ENCODE measurements at regions not wholly inside any gene's neighbourhood (a gene's known extent, or its start where the extent isn't known, plus 50 kb on each side); places are given as distances from the start of the nearest gene placed in this dataset.
A peak's percentile ranks its signal among the peaks of the same experiment; 100 is the strongest.

- TF ChIP-seq, protein P1, sequence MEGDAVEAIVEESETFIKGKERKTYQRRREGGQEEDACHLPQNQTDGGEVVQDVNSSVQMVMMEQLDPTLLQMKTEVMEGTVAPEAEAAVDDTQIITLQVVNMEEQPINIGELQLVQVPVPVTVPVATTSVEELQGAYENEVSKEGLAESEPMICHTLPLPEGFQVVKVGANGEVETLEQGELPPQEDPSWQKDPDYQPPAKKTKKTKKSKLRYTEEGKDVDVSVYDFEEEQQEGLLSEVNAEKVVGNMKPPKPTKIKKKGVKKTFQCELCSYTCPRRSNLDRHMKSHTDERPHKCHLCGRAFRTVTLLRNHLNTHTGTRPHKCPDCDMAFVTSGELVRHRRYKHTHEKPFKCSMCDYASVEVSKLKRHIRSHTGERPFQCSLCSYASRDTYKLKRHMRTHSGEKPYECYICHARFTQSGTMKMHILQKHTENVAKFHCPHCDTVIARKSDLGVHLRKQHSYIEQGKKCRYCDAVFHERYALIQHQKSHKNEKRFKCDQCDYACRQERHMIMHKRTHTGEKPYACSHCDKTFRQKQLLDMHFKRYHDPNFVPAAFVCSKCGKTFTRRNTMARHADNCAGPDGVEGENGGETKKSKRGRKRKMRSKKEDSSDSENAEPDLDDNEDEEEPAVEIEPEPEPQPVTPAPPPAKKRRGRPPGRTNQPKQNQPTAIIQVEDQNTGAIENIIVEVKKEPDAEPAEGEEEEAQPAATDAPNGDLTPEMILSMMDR (IDR thresholded peaks at IDR 0.05) = peak in 4 of 12 donors; percentile 23 to 44 (median 32)
- TF ChIP-seq POLR2A (IDR thresholded peaks at IDR 0.05) = no peak
Measured at GRCh38 chr10:90288391-90288933, 569.4 kb downstream of the HTR7 start.

Measured in heart left ventricle (tissue), 13 donors.